HepG2 (cell line): ENCODE measurements at regions not wholly inside any gene's neighbourhood (a gene's known extent, or its start where the extent isn't known, plus 50 kb on each side); places are given as distances from the start of the nearest gene placed in this dataset.
A peak's percentile ranks its signal among the peaks of the same experiment; 100 is the strongest.

Experiments
- CENPBD1 ChIP-seq: sonication (generic); formaldehyde crosslinking; IDR thresholded peaks from 2 replicates; pipeline ENCODE4 v1.8.0; 2022; ENCODE audit warnings: missing genetic modification reagents, low read depth, mild to moderate bottlenecking, borderline replicate concordance
- CSRNP2 ChIP-seq: sonication (generic); formaldehyde crosslinking; conservative IDR thresholded peaks from 2 replicates; pipeline ENCODE4 v1.8.0; 2022; ENCODE audit warnings: low read depth, missing genetic modification reagents
- ETS1 ChIP-seq: sonication (generic); formaldehyde crosslinking; IDR thresholded peaks from 2 replicates; pipeline ENCODE4 v1.4.0; 2020; ENCODE audit warnings: missing genetic modification reagents
- FOXJ3 ChIP-seq: sonication (generic); formaldehyde crosslinking; IDR thresholded peaks from 2 replicates; pipeline ENCODE4 v1.4.0; 2020; ENCODE audit warnings: missing genetic modification reagents, mild to moderate bottlenecking, borderline replicate concordance
- HOXA9 ChIP-seq: sonication (generic); formaldehyde crosslinking; IDR thresholded peaks from 2 replicates; pipeline ENCODE4 v1.8.1; 2022; ENCODE audit warnings: missing genetic modification reagents, mild to moderate bottlenecking, moderate library complexity, borderline replicate concordance
- PHF5A ChIP-seq: IDR thresholded peaks from one replicate; pipeline ENCODE4 v1.6.1; 2018; ENCODE audit warnings: low read depth, missing genetic modification reagents; ENCODE audit not compliant: unreplicated experiment
- POLR2AphosphoS5 ChIP-seq: IDR thresholded peaks from 2 replicates; pipeline ENCODE4 v1.6.1; 2012; ENCODE audit warnings: low read depth, low read length
- SP5 ChIP-seq: IDR thresholded peaks from 2 replicates; pipeline ENCODE4 v1.6.1; 2016; ENCODE audit warnings: low read depth, borderline replicate concordance
- ZFP36 ChIP-seq: fragments of 150-350 bp; IDR thresholded peaks from 2 replicates; pipeline ENCODE4 v1.6.1; 2018; ENCODE audit warnings: borderline replicate concordance, low read length, low read depth; ENCODE audit not compliant: partially characterized antibody
- ZFP37 ChIP-seq: sonication (generic); formaldehyde crosslinking; IDR thresholded peaks from 2 replicates; pipeline ENCODE4 v1.4.0; 2020; ENCODE audit warnings: missing genetic modification reagents, borderline replicate concordance
- ZNF12 ChIP-seq: sonication (generic); formaldehyde crosslinking; IDR thresholded peaks from 2 replicates; pipeline ENCODE4 v1.5.0; 2020; ENCODE audit warnings: missing genetic modification reagents
- ZNF251 ChIP-seq: sonication (generic); formaldehyde crosslinking; IDR thresholded peaks from 2 replicates; pipeline ENCODE4 v1.9.0; 2021; ENCODE audit warnings: mild to moderate bottlenecking, missing genetic modification reagents
- ZNF547 ChIP-seq: sonication (generic); formaldehyde crosslinking; IDR thresholded peaks from 2 replicates; pipeline ENCODE4 v1.5.1; 2020; ENCODE audit warnings: mild to moderate bottlenecking, missing genetic modification reagents
- ZNF598 ChIP-seq: sonication (generic); formaldehyde crosslinking; IDR thresholded peaks from 2 replicates; pipeline ENCODE4 v1.5.1; 2020; ENCODE audit warnings: mild to moderate bottlenecking, missing genetic modification reagents, borderline replicate concordance
- ZNF607 ChIP-seq: sonication (generic); formaldehyde crosslinking; IDR thresholded peaks from 2 replicates; pipeline ENCODE4 v1.5.1; 2020; ENCODE audit warnings: missing genetic modification reagents, mild to moderate bottlenecking, borderline replicate concordance
- ZNF614 ChIP-seq: IDR thresholded peaks from 2 replicates; pipeline ENCODE4 v1.6.1; 2018; ENCODE audit warnings: missing biosample characterization, missing genetic modification reagents, inconsistent platforms, borderline replicate concordance
- ZNF616 ChIP-seq: sonication (generic); formaldehyde crosslinking; IDR thresholded peaks from 2 replicates; pipeline ENCODE4 v1.5.0; 2020; ENCODE audit warnings: low read depth, mild to moderate bottlenecking, missing genetic modification reagents
- ZNF737 ChIP-seq: sonication (generic); formaldehyde crosslinking; IDR thresholded peaks from 2 replicates; pipeline ENCODE4 v1.5.0; 2020; ENCODE audit warnings: missing genetic modification reagents, mild to moderate bottlenecking, borderline replicate concordance
- ZSCAN29 ChIP-seq: sonication (generic); formaldehyde crosslinking; conservative IDR thresholded peaks from 2 replicates; pipeline ENCODE4 v1.4.0; 2020; ENCODE audit warnings: mild to moderate bottlenecking, missing genetic modification reagents
- TF ChIP-seq, protein P1 (sequence below): sonication (generic); formaldehyde crosslinking; IDR thresholded peaks from 2 replicates; pipeline ENCODE4 v1.4.0; 2020; ENCODE audit warnings: mild to moderate bottlenecking, missing genetic modification reagents, borderline replicate concordance
- TF ChIP-seq, protein P2 (sequence below): sonication (generic); formaldehyde crosslinking; IDR thresholded peaks from 2 replicates; pipeline ENCODE4 v1.5.0; 2020; ENCODE audit warnings: missing genetic modification reagents

- TF ChIP-seq FOXJ3 (CRISPR knock-in tag) = peak; percentile 84; the same call in 1 of the 2 replicates
- TF ChIP-seq, protein P1, sequence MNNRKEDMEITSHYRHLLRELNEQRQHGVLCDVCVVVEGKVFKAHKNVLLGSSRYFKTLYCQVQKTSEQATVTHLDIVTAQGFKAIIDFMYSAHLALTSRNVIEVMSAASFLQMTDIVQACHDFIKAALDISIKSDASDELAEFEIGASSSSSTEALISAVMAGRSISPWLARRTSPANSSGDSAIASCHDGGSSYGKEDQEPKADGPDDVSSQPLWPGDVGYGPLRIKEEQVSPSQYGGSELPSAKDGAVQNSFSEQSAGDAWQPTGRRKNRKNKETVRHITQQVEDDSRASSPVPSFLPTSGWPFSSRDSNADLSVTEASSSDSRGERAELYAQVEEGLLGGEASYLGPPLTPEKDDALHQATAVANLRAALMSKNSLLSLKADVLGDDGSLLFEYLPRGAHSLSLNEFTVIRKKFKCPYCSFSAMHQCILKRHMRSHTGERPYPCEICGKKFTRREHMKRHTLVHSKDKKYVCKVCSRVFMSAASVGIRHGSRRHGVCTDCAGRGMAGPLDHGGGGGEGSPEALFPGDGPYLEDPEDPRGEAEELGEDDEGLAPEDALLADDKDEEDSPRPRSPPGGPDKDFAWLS (CRISPR knock-in tag) = no peak
- TF ChIP-seq ZNF547 = peak; percentile 19; the same call in 1 of the 2 replicates
- TF ChIP-seq ZFP36 = no peak
- 0 out of 2 replicates have a peak, but pooled peaks have one; percentile 24 for TF ChIP-seq ZNF607 (CRISPR knock-in tag)
- TF ChIP-seq, protein P2, sequence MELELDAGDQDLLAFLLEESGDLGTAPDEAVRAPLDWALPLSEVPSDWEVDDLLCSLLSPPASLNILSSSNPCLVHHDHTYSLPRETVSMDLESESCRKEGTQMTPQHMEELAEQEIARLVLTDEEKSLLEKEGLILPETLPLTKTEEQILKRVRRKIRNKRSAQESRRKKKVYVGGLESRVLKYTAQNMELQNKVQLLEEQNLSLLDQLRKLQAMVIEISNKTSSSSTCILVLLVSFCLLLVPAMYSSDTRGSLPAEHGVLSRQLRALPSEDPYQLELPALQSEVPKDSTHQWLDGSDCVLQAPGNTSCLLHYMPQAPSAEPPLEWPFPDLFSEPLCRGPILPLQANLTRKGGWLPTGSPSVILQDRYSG = 0 out of 2 replicates have a peak, but pooled peaks have one; percentile 29
- TF ChIP-seq CSRNP2 = no peak
- peak; percentile 98 for TF ChIP-seq SP5 (CRISPR knock-in tag)
- no peak for TF ChIP-seq ETS1 (CRISPR knock-in tag)
- 0 out of 2 replicates have a peak, but pooled peaks have one; percentile 48 for TF ChIP-seq ZNF598 (CRISPR knock-in tag)
- 0 out of 2 replicates have a peak, but pooled peaks have one; percentile 73 for TF ChIP-seq ZSCAN29 (CRISPR knock-in tag)
- no peak for TF ChIP-seq CENPBD1 (CRISPR knock-in tag)
- TF ChIP-seq ZNF614 (CRISPR knock-in tag) = peak; percentile 81; the same call in 1 of the 2 replicates
- TF ChIP-seq POLR2AphosphoS5 = no peak
- TF ChIP-seq ZNF12 (CRISPR knock-in tag) = peak; percentile 81; the same call in 1 of the 2 replicates
- TF ChIP-seq PHF5A (CRISPR knock-in tag) = no peak
- no peak for TF ChIP-seq ZNF616 (CRISPR knock-in tag)
- no peak for TF ChIP-seq ZNF251 (CRISPR knock-in tag)
- no peak for TF ChIP-seq ZNF737 (CRISPR knock-in tag)
- peak; percentile 26; the same call in 1 of the 2 replicates for TF ChIP-seq HOXA9 (CRISPR knock-in tag)
- peak; percentile 57; the same call in 1 of the 2 replicates for TF ChIP-seq ZFP37
Observed at GRCh38 chr2:203656522-203657287, 49.7 kb upstream of the CD28 start (continued).
